SU-DHL-6 (cell line): ENCODE measurements at regions not wholly inside any gene's neighbourhood (a gene's known extent, or its start where the extent isn't known, plus 50 kb on each side); places are given as distances from the start of the nearest gene placed in this dataset.

ENCODE experiments used
- EZH2phosphoT487 ChIP-seq: fragments of 200-600 bp; sonication (generic), shearing (Covaris generic); conservative IDR thresholded peaks from 2 replicates; pipeline ENCODE4 v1.6.1; 2018; ENCODE audit warnings: mild to moderate bottlenecking, antibody characterized with exemption, low read length, moderate library complexity, mixed read lengths
- TF ChIP-seq, protein P1 (sequence below): fragments of 200-600 bp; sonication (generic); IDR thresholded peaks from one replicate; pipeline ENCODE4 v1.5.1; 2017; ENCODE audit warnings: antibody characterized with exemption, mild to moderate bottlenecking, low read length, moderate library complexity; ENCODE audit not compliant: insufficient read depth, poor library complexity, severe bottlenecking

DNA sequence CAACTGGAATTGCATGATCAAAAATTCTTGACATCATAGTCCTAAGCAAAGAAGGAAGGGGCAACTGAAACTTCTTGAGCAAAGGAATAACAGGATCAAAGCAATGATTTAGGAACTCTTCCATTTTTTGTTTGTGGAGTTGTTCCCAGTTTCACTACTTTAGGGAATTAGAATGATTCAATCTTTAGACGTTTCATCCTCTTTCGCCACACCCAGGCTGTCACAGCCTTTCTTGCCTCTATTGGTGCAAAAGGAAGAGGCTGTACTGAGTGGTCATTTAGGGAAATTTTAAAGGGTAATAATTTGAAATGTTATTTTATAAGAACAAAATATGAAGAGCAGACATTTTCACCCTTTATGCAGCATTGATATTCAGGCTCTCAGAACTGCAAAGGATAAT lies 1026.0 kb upstream of the ARRDC3 start:
- TF ChIP-seq, protein P1, sequence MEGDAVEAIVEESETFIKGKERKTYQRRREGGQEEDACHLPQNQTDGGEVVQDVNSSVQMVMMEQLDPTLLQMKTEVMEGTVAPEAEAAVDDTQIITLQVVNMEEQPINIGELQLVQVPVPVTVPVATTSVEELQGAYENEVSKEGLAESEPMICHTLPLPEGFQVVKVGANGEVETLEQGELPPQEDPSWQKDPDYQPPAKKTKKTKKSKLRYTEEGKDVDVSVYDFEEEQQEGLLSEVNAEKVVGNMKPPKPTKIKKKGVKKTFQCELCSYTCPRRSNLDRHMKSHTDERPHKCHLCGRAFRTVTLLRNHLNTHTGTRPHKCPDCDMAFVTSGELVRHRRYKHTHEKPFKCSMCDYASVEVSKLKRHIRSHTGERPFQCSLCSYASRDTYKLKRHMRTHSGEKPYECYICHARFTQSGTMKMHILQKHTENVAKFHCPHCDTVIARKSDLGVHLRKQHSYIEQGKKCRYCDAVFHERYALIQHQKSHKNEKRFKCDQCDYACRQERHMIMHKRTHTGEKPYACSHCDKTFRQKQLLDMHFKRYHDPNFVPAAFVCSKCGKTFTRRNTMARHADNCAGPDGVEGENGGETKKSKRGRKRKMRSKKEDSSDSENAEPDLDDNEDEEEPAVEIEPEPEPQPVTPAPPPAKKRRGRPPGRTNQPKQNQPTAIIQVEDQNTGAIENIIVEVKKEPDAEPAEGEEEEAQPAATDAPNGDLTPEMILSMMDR: no peak
- no peak for TF ChIP-seq EZH2phosphoT487
